HEK293 (cell line): ENCODE measurements at regions not wholly inside any gene's neighbourhood (a gene's known extent, or its start where the extent isn't known, plus 50 kb on each side); places are given as distances from the start of the nearest gene placed in this dataset.

Experiments
- CTCF ChIA-PET: fragments of 350-600 bp; formaldehyde crosslinking; extraction: SDS; loops from one replicate; lab custom pipeline; 2021; ENCODE audit warnings: antibody characterized with exemption; lab: Yijun Ruan, JAX
- POLR2A ChIA-PET: fragments of 300-600 bp; formaldehyde crosslinking; extraction: SDS; loops from one replicate; lab custom pipeline; 2020; ENCODE audit warnings: antibody characterized with exemption, inconsistent platforms; lab: Yijun Ruan, JAX
- H3K27ac ChIP-seq: fragments of 200-500 bp; sonication (Bioruptor generic); 2 replicates; pipeline ENCODE4 v1.5.1; 2014; ENCODE audit warnings: low read depth, low read length, control low read depth, inconsistent platforms; ENCODE audit errors: extremely low read depth
- H3K36me3 ChIP-seq, 2 experiments: fragments of 200-500 bp in 1 of 2; sonication (Bioruptor generic) in 1 of 2; 1 replicate in 1 of 2; 2 replicates in 1 of 2; pipeline ENCODE4 v1.5.1; 2014 to 2017; ENCODE audit warnings: inconsistent platforms in 2 of 2, low read length in 2 of 2; ENCODE audit not compliant: control insufficient read depth in 2 of 2, insufficient read depth in 1 of 2
- H3K4me1 ChIP-seq: fragments of 200-500 bp; sonication (Bioruptor generic); 2 replicates; pipeline ENCODE4 v1.5.1; 2014; ENCODE audit warnings: mild to moderate bottlenecking, low read length, inconsistent platforms; ENCODE audit not compliant: control insufficient read depth, insufficient read depth
- H3K4me3 ChIP-seq: 2 replicates; pipeline ENCODE4 v1.5.1; 2011; ENCODE audit warnings: low read depth, mild to moderate bottlenecking, control low read depth, low read length, moderate library complexity
- H3K9me3 ChIP-seq: fragments of 200-500 bp; sonication (Bioruptor generic); 2 replicates; pipeline ENCODE4 v1.5.1; 2014; ENCODE audit warnings: low read depth, low read length, inconsistent platforms; ENCODE audit not compliant: control insufficient read depth, insufficient read depth
- ATF2 ChIP-seq: fragments of 450-650 bp; formaldehyde crosslinking; IDR thresholded peaks from 2 replicates; pipeline ENCODE4 v1.5.1; 2016; ENCODE audit warnings: missing biosample characterization, missing genetic modification characterization, low read depth
- HIC1 ChIP-seq: fragments of 450-650 bp; formaldehyde crosslinking; IDR thresholded peaks from 2 replicates; pipeline ENCODE4 v1.5.1; 2016; ENCODE audit warnings: missing biosample characterization, missing genetic modification characterization
- KLF9 ChIP-seq: fragments of 450-650 bp; formaldehyde crosslinking; IDR thresholded peaks from 2 replicates; pipeline ENCODE4 v1.5.1; 2016; ENCODE audit warnings: missing biosample characterization, missing genetic modification characterization, low read depth
- OVOL3 ChIP-seq: fragments of 450-650 bp; formaldehyde crosslinking; IDR thresholded peaks from 2 replicates; pipeline ENCODE4 v1.5.1; 2016; ENCODE audit warnings: missing biosample characterization, missing genetic modification characterization
- PRDM1 ChIP-seq: fragments of 450-650 bp; formaldehyde crosslinking; IDR thresholded peaks from 2 replicates; pipeline ENCODE4; 2016; ENCODE audit warnings: missing biosample characterization, missing genetic modification characterization
- TCF7L2 ChIP-seq: IDR thresholded peaks from 2 replicates; pipeline ENCODE4 v1.6.1; 2011; ENCODE audit warnings: low read depth, mild to moderate bottlenecking, inconsistent platforms, low read length, moderate library complexity, borderline replicate concordance
- TRIM28 ChIP-seq: IDR thresholded peaks from 2 replicates; pipeline ENCODE4 v1.6.1; 2011; ENCODE audit warnings: low read length, control low read depth, borderline replicate concordance
- TSHZ1 ChIP-seq: fragments of 450-650 bp; formaldehyde crosslinking; IDR thresholded peaks from 2 replicates; pipeline ENCODE4 v1.5.1; 2016; ENCODE audit warnings: missing biosample characterization, missing genetic modification characterization, borderline replicate concordance
- ZBTB48 ChIP-seq: fragments of 450-650 bp; formaldehyde crosslinking; IDR thresholded peaks from 2 replicates; pipeline ENCODE4 v1.5.1; 2016; ENCODE audit warnings: missing biosample characterization, missing genetic modification characterization
- ZBTB7A ChIP-seq: fragments of 450-650 bp; formaldehyde crosslinking; IDR thresholded peaks from 2 replicates; pipeline ENCODE4 v1.5.1; 2016; ENCODE audit warnings: low read depth, missing biosample characterization, missing genetic modification characterization
- ZNF174 ChIP-seq: fragments of 450-650 bp; formaldehyde crosslinking; IDR thresholded peaks from 2 replicates; pipeline ENCODE4 v1.5.0; 2017; ENCODE audit warnings: missing biosample characterization, mild to moderate bottlenecking, missing genetic modification characterization
- ZNF2 ChIP-seq: fragments of 450-650 bp; formaldehyde crosslinking; IDR thresholded peaks from 2 replicates; pipeline ENCODE4 v1.5.1; 2016; ENCODE audit warnings: missing biosample characterization, missing genetic modification characterization
- ZNF23 ChIP-seq: fragments of 450-650 bp; formaldehyde crosslinking; IDR thresholded peaks from 2 replicates; pipeline ENCODE4 v1.5.1; 2016; ENCODE audit warnings: missing biosample characterization, missing genetic modification characterization, borderline replicate concordance
- ZNF311 ChIP-seq: fragments of 450-650 bp; formaldehyde crosslinking; IDR thresholded peaks from 2 replicates; pipeline ENCODE4 v1.5.1; 2017; ENCODE audit warnings: missing biosample characterization, missing genetic modification characterization, borderline replicate concordance
- ZNF473 ChIP-seq: fragments of 450-650 bp; formaldehyde crosslinking; IDR thresholded peaks from 2 replicates; pipeline ENCODE4 v1.5.1; 2017; ENCODE audit warnings: missing biosample characterization, missing genetic modification characterization
- ZNF501 ChIP-seq: fragments of 450-650 bp; formaldehyde crosslinking; IDR thresholded peaks from 2 replicates; pipeline ENCODE4 v1.5.1; 2016; ENCODE audit warnings: missing biosample characterization, missing genetic modification characterization
- ZNF514 ChIP-seq: fragments of 450-650 bp; formaldehyde crosslinking; IDR thresholded peaks from 2 replicates; pipeline ENCODE4 v1.5.1; 2016; ENCODE audit warnings: missing biosample characterization, missing genetic modification characterization
- ZNF544 ChIP-seq: fragments of 450-650 bp; formaldehyde crosslinking; IDR thresholded peaks from 2 replicates; pipeline ENCODE4 v1.5.0; 2017; ENCODE audit warnings: missing biosample characterization, missing genetic modification characterization
- ZNF548 ChIP-seq: fragments of 450-650 bp; formaldehyde crosslinking; IDR thresholded peaks from 2 replicates; pipeline ENCODE4 v1.5.1; 2016; ENCODE audit warnings: missing biosample characterization, missing genetic modification characterization
- ZNF555 ChIP-seq: fragments of 450-650 bp; formaldehyde crosslinking; conservative IDR thresholded peaks from 2 replicates; pipeline ENCODE4 v1.5.1; 2017; ENCODE audit warnings: missing biosample characterization, mild to moderate bottlenecking, missing genetic modification characterization, inconsistent platforms
- ZNF558 ChIP-seq: fragments of 450-650 bp; formaldehyde crosslinking; IDR thresholded peaks from 2 replicates; pipeline ENCODE4 v1.5.1; 2016; ENCODE audit warnings: missing biosample characterization, missing genetic modification characterization
- ZNF621 ChIP-seq: fragments of 450-650 bp; formaldehyde crosslinking; IDR thresholded peaks from 2 replicates; pipeline ENCODE4 v1.5.1; 2017; ENCODE audit warnings: missing biosample characterization, missing genetic modification characterization
- ZNF660 ChIP-seq: fragments of 450-650 bp; IDR thresholded peaks from 2 replicates; pipeline ENCODE4 v1.5.1; 2018; ENCODE audit warnings: missing biosample characterization, mild to moderate bottlenecking, missing genetic modification characterization
- ZNF747 ChIP-seq: fragments of 450-650 bp; formaldehyde crosslinking; IDR thresholded peaks from 2 replicates; pipeline ENCODE4 v1.5.1; 2016; ENCODE audit warnings: missing biosample characterization, missing genetic modification characterization
- TF ChIP-seq, protein P1 (sequence below): fragments of 450-650 bp; formaldehyde crosslinking; IDR thresholded peaks from 2 replicates; pipeline ENCODE4 v1.5.1; 2016; ENCODE audit warnings: missing biosample characterization, missing genetic modification characterization
- TF ChIP-seq, protein P2 (sequence below): fragments of 450-650 bp; formaldehyde crosslinking; IDR thresholded peaks from 2 replicates; pipeline ENCODE4 v1.5.1; 2016; ENCODE audit warnings: missing biosample characterization, missing genetic modification characterization

- TF ChIP-seq ZNF548 (tag by site-specific recombination) (no peak), ZNF555 (tag by site-specific recombination) (no peak), ZNF23 (no peak), KLF9 (no peak), ZNF2 (tag by site-specific recombination) (no peak), TSHZ1 (no peak), ZBTB48 (no peak), ZNF621 (tag by site-specific recombination) (no peak), ZNF544 (tag by site-specific recombination) (no peak), ZNF473 (tag by site-specific recombination) (no peak), PRDM1 (tag by site-specific recombination) (no peak), HIC1 (tag by site-specific recombination) (no peak), ATF2 (tag by site-specific recombination) (no peak)
- TF ChIP-seq, protein P1, sequence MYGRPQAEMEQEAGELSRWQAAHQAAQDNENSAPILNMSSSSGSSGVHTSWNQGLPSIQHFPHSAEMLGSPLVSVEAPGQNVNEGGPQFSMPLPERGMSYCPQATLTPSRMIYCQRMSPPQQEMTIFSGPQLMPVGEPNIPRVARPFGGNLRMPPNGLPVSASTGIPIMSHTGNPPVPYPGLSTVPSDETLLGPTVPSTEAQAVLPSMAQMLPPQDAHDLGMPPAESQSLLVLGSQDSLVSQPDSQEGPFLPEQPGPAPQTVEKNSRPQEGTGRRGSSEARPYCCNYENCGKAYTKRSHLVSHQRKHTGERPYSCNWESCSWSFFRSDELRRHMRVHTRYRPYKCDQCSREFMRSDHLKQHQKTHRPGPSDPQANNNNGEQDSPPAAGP (tag by site-specific recombination), result no peak
- TF ChIP-seq, all 188 proteins: peak for 0
- Histone ChIP-seq H3K9me3 (no peaks in the 10 kb centered on the region), H3K27ac (no peak overlapping the region), H3K4me1 (no peaks in the 10 kb centered on the region), H3K4me3 (no peak overlapping the region), H3K36me3 (no peaks in the 10 kb centered on the region)
- CTCF ChIA-PET, result no interaction called here
- POLR2A ChIA-PET, result interaction anchor here (0.6 kb wide), 1 partner anchor 894 kb away, joined by 3 read pairs; no protein-coding TSS in a partner anchor
These were observed 194.2 kb upstream of the ARG1 start for GRCh38 chr6:131378874-131379273.

DNA sequence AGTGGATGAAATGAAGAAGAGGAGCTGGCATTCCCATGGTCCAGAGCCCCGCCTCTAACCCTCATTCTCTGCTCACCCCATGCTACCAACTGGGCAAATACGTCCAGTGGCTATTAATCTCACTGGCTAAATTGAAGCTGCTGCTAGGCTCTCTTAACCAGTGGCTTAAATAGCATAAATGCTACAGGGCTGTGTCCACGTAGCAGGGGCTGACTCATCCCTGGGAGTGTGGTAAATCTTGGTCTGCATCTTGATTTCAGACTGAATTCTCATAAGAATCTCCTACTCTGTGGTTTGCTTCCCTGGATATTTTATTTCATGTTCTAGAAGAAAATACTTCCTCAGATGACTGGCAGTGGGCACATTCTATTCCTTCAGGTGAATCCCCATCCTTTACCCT lies 193.1 kb upstream of the ARG1 start:
- Histone ChIP-seq H3K4me3 (no peak overlapping the region), H3K36me3 (no peaks in the 10 kb centered on the region), H3K4me1 (no peaks in the 10 kb centered on the region), H3K27ac (no peak overlapping the region), H3K9me3 (no peaks in the 10 kb centered on the region)
- CTCF ChIA-PET, result interaction anchor here (0.6 kb wide), 2 partner anchors 262 to 1128 kb away, joined by 3 to 5 read pairs; no protein-coding TSS in a partner anchor
- POLR2A ChIA-PET, result no interaction called here
- TF ChIP-seq ZNF514, result no peak
- TF ChIP-seq ZNF544 (tag by site-specific recombination), result no peak
- no peak for TF ChIP-seq ZBTB7A (tag by site-specific recombination)
- TF ChIP-seq ZNF747, result no peak
- no peak for TF ChIP-seq ZNF2 (tag by site-specific recombination)
- TF ChIP-seq ZNF621 (tag by site-specific recombination), result no peak
- TF ChIP-seq ZNF558 (tag by site-specific recombination), result no peak
- TF ChIP-seq ZNF174 (tag by site-specific recombination), result no peak
- no peak for TF ChIP-seq OVOL3
- no peak for TF ChIP-seq KLF9
- TF ChIP-seq ZNF311 (tag by site-specific recombination), result no peak
- TF ChIP-seq ZNF501 (tag by site-specific recombination), result no peak
- no peak for TF ChIP-seq TRIM28
- TF ChIP-seq ZNF660 (tag by site-specific recombination), result no peak
- TF ChIP-seq ZNF23, result no peak
- TF ChIP-seq, protein P2, sequence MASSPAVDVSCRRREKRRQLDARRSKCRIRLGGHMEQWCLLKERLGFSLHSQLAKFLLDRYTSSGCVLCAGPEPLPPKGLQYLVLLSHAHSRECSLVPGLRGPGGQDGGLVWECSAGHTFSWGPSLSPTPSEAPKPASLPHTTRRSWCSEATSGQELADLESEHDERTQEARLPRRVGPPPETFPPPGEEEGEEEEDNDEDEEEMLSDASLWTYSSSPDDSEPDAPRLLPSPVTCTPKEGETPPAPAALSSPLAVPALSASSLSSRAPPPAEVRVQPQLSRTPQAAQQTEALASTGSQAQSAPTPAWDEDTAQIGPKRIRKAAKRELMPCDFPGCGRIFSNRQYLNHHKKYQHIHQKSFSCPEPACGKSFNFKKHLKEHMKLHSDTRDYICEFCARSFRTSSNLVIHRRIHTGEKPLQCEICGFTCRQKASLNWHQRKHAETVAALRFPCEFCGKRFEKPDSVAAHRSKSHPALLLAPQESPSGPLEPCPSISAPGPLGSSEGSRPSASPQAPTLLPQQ (tag by site-specific recombination), result no peak
- no peak for TF ChIP-seq TCF7L2
